ENCODE measurements at regions not wholly inside any gene's neighbourhood (a gene's known extent, or its start where the extent isn't known, plus 50 kb on each side); places are given as distances from the start of the nearest gene placed in this dataset.

DNA sequence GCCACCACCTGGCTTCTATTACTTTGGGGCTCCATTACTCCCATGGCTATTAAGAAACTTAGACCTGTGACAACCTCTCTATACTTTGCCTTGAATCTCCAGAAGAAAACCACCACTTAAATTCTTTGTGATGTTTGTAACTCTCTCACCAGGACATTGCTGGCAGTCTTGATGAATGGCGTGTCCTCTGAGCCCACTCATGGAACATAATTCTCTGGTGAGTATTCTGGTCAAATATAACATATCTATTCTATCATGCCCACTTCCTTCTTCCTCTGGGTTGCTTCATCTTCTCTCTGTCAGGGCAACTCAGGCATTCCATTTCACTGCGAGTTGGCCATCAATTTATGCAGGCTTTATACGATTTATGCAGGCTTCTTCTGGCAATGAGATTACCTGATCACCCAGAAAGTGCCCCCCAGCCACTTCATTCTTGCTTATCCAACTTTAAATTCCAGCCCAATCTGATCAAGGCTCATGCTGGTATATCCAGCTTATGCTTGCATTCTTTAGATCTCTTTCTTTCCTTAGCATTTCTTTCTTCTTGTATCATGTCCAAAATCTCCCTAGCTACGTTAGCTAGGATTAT lies 112.0 kb upstream of the CHRM3 start:
- Histone ChIP-seq H4K20me1 (replicated peaks; ENCODE audit: control insufficient read depth, extremely low read depth, insufficient read depth, low read length) (no peaks in the 10 kb centered on the region), H3K4me3 (replicated peaks in 1 of 3; ENCODE audit: insufficient read depth in 1 of 3, low read depth in 1 of 3, low read length in 3 of 3) (no peak overlapping the region), H2AFZ (ENCODE audit: low read depth, low read length) (no peak overlapping the region), H3K9me1 (replicated peaks; ENCODE audit: control insufficient read depth, extremely low read depth, insufficient read depth, low read length) (no peaks in the 10 kb centered on the region), H3K27me3 (ENCODE audit: control insufficient read depth in 2 of 2, insufficient read depth in 2 of 2, low read length in 2 of 2) (no peaks in the 10 kb centered on the region), H3K27ac (ENCODE audit: insufficient read depth, low read depth, low read length) (no peak overlapping the region), H3K9me3 (replicated peaks; ENCODE audit: control insufficient read depth, insufficient read depth, low read length) (peaks cover 2% of the 10 kb centered on the region), H3K4me2 (ENCODE audit: insufficient read depth, low read length) (no peak overlapping the region), H3K36me3 (ENCODE audit: control insufficient read depth in 2 of 2, extremely low read depth in 1 of 2, insufficient read depth in 2 of 2, low read length in 2 of 2) (no peaks in the 10 kb centered on the region), H3K79me2 (ENCODE audit: control insufficient read depth, insufficient read depth, low read length) (no peaks in the 10 kb centered on the region), H3K9ac (replicated peaks; ENCODE audit: extremely low read depth, insufficient read depth, low read length) (no peak overlapping the region), H3K4me1 (ENCODE audit: control insufficient read depth, extremely low read depth, insufficient read depth, low read length) (no peaks in the 10 kb centered on the region)
- no peak for TF ChIP-seq FOS (IDR thresholded peaks at IDR 0.05; ENCODE audit: borderline replicate concordance, insufficient read depth, low read length)
- no peak for TF ChIP-seq JUN (IDR thresholded peaks at IDR 0.05; ENCODE audit: borderline replicate concordance, insufficient read depth, insufficient read length, low read depth)
- no peak for TF ChIP-seq EZH2 (IDR thresholded peaks at IDR 0.05; ENCODE audit: borderline replicate concordance, low read depth, low read length, severe bottlenecking)
- no peak for TF ChIP-seq POLR2AphosphoS5 (IDR thresholded peaks at IDR 0.05; ENCODE audit: insufficient read depth, low read depth, low read length)
- no peak for TF ChIP-seq MYC (IDR thresholded peaks at IDR 0.05; ENCODE audit: low read depth, low read length)
- TF ChIP-seq GATA2 (IDR thresholded peaks at IDR 0.05; ENCODE audit: insufficient read depth, insufficient read length, low read depth, low read length): no peak
- no peak for TF ChIP-seq CTCF (IDR thresholded peaks at IDR 0.05; ENCODE audit: extremely low read depth in 1 of 2, insufficient read depth in 1 of 2, low read depth in 1 of 2, low read length in 2 of 2)
- dilution Hi-C loops (cut with MboI; ENCODE audit: extremely low pct_ligation_motif_present, low sequenced_read_pairs): no loop called here
- ChIA-PET POLR2A (no interaction called here), CTCF (no interaction called here)
- intact Hi-C loops (cut with micrococcal nuclease): no loop called here
- FAIRE-seq (no peak), DNase-seq (ENCODE audit: low read depth, low spot score) (no peak)
- no TSS peak for BruUV-seq (replicated peaks)

All from endothelial cell of umbilical vein (primary cell).